WI38 (cell line): ENCODE measurements at regions not wholly inside any gene's neighbourhood (a gene's known extent, or its start where the extent isn't known, plus 50 kb on each side); places are given as distances from the start of the nearest gene placed in this dataset.

ENCODE experiments used
- H3K4me3 ChIP-seq: 2 replicates; pipeline ENCODE4 v1.5.1; 2011; ENCODE audit warnings: low read depth, mild to moderate bottlenecking, control low read depth, low read length
- TF ChIP-seq, protein P1 (sequence below): IDR thresholded peaks from 2 replicates; pipeline ENCODE4 v1.5.1; 2012; ENCODE audit warnings: low read depth, mild to moderate bottlenecking, control low read depth, low read length

- H3K4me3 ChIP-seq, result no peak overlapping the region
- TF ChIP-seq, protein P1, sequence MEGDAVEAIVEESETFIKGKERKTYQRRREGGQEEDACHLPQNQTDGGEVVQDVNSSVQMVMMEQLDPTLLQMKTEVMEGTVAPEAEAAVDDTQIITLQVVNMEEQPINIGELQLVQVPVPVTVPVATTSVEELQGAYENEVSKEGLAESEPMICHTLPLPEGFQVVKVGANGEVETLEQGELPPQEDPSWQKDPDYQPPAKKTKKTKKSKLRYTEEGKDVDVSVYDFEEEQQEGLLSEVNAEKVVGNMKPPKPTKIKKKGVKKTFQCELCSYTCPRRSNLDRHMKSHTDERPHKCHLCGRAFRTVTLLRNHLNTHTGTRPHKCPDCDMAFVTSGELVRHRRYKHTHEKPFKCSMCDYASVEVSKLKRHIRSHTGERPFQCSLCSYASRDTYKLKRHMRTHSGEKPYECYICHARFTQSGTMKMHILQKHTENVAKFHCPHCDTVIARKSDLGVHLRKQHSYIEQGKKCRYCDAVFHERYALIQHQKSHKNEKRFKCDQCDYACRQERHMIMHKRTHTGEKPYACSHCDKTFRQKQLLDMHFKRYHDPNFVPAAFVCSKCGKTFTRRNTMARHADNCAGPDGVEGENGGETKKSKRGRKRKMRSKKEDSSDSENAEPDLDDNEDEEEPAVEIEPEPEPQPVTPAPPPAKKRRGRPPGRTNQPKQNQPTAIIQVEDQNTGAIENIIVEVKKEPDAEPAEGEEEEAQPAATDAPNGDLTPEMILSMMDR, result no peak
These were observed 141.5 kb upstream of the FGGY start for GRCh38 chr1:59155351-59155750.

DNA sequence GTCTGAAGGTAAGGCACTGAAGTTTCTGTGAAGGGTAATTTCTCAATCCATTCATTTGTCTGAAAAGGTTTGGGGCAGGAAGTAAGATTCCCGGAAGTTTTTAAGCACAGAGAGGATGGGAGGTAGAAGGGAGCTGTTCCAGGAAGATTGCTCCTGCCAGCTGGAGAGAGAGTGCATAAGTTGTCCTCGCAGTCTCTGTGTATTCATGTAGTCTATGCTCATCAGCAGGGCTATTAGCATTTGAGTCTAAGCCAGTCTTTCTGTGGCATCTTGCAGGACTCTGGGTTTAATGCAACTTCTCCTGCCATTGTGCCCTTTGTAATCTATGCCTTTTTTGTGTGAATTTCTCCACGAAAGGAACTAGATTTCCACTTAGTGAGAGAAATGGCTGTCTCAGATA, 140.8 kb upstream of the FGGY start:
- TF ChIP-seq, protein P1, result no peak

GRCh38 chr1:59156526-59157199, 140.2 kb upstream of the FGGY start:
- no peak overlapping the region for H3K4me3 ChIP-seq
- TF ChIP-seq, protein P1, result no peak

More for the DNA sequence above, 140.8 kb upstream of the FGGY start:
- no peak overlapping the region for H3K4me3 ChIP-seq

DNA sequence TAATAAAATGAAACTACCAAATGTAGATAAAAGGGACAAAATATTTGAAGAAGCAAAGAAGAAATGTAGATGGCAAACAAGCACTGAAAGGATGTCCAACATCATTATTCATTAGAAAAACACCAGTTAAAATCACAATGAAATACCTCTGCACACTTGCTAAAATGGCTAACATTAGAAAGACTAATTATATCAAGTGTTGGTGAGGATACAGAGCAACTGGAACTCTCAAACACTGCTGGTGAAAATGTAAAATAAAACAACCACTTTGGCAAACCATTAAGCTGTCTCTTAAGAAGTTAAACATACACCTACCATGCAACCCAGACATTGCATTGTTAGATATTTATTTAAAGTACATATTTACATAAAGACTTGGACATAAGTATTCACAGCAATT, 138.6 kb upstream of the FGGY start:
- TF ChIP-seq, protein P1, result no peak
- H3K4me3 ChIP-seq, result no peak overlapping the region

DNA sequence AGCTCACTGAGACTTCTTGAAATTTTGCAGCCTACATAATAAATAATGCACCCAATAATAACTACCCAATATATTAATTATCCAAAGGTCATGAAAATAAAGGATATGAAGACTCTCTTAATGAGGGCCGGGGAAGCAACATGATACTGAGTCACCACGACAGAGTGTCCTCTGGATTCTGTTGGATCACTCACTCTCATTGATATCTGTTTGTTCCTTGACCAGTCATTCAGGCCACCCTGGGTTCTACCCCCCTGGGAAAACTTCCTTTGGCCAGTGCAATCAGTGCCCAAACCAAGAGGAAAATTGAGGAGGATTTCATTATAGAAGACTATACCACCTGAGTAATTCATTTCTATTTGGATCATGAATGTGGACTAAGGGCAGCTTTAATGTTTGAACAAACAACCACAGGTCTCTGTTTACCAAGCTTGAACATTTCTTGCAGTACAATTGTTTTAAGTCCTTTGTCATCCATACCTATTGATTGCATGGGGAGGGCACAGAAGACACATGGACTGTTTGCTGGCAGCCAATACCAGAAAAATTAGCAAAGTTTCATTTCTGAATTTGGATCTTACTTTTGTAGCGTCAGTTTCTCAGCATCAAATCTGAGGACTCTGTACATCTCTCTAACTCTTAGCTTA, 137.2 kb upstream of the FGGY start:
- TF ChIP-seq, protein P1, result no peak
- no peak overlapping the region for H3K4me3 ChIP-seq

GRCh38 chr1:59161136-59161535, 135.8 kb upstream of the FGGY start:
- no peak overlapping the region for H3K4me3 ChIP-seq
- TF ChIP-seq, protein P1, result no peak

GRCh38 chr1:59162665-59163064, 134.2 kb upstream of the FGGY start:
- H3K4me3 ChIP-seq, result no peak overlapping the region
- TF ChIP-seq, protein P1, result no peak
